Vagina (tissue), 2 donors: ENCODE measurements at regions not wholly inside any gene's neighbourhood (a gene's known extent, or its start where the extent isn't known, plus 50 kb on each side); places are given as distances from the start of the nearest gene placed in this dataset.

ENCODE experiments used
- DNase-seq, 2 donors: peaks; one replicate each; pipeline ENCODE4 v3.0.0-alpha.2; 2017; ENCODE audit errors: extremely low spot score in 2 of 2
- H3K27ac ChIP-seq: fragments of 200-600 bp; sonication (generic); one replicate; pipeline ENCODE4 v1.5.1; 2019
- H3K27me3 ChIP-seq: fragments of 200-600 bp; sonication (generic); one replicate; pipeline ENCODE4 v1.5.1; 2019
- H3K36me3 ChIP-seq, 2 donors: fragments of 200-600 bp; sonication (generic); one replicate each; pipeline ENCODE4 v1.5.1; 2017 to 2019
- H3K4me1 ChIP-seq: fragments of 200-600 bp; sonication (generic); one replicate; pipeline ENCODE4 v1.5.1; 2019
- H3K4me3 ChIP-seq, 2 donors: fragments of 200-600 bp; sonication (generic); 1 replicate in 1 of 2; 2 replicates in 1 of 2; pipeline ENCODE4 v1.5.1; 2016 to 2019
- H3K9me3 ChIP-seq: fragments of 200-600 bp; sonication (generic); one replicate; pipeline ENCODE4 v1.5.1; 2019
- CTCF ChIP-seq, 3 experiments: fragments of 450-650 bp in 2 of 3; fragments of 200-600 bp in 1 of 3; sonication (generic) in 1 of 3; IDR thresholded peaks; one replicate each; pipeline ENCODE4 v1.5.1; 2017 to 2019; ENCODE audit warnings: antibody characterized with exemption in 3 of 3, mild to moderate bottlenecking in 2 of 3, moderate library complexity in 2 of 3
- POLR2A ChIP-seq, 2 donors: fragments of 450-650 bp; IDR thresholded peaks; one replicate each; pipeline ENCODE4 v1.6.1; 2017; ENCODE audit warnings: antibody characterized with exemption in 2 of 2, mild to moderate bottlenecking in 2 of 2, moderate library complexity in 2 of 2
- POLR2AphosphoS5 ChIP-seq, 2 donors: sonication (generic); formaldehyde crosslinking; IDR thresholded peaks; one replicate each; pipeline ENCODE4 v1.9.0; 2017; ENCODE audit warnings: antibody characterized with exemption in 2 of 2, mild to moderate bottlenecking in 2 of 2, low read depth in 1 of 2; ENCODE audit not compliant: insufficient read depth in 1 of 2
- intact Hi-C: fragments of 100-400 bp; cut with DNase I; formaldehyde crosslinking; loops from one replicate; pipeline ENCODE4 v1.15.1; 2023

DNA sequence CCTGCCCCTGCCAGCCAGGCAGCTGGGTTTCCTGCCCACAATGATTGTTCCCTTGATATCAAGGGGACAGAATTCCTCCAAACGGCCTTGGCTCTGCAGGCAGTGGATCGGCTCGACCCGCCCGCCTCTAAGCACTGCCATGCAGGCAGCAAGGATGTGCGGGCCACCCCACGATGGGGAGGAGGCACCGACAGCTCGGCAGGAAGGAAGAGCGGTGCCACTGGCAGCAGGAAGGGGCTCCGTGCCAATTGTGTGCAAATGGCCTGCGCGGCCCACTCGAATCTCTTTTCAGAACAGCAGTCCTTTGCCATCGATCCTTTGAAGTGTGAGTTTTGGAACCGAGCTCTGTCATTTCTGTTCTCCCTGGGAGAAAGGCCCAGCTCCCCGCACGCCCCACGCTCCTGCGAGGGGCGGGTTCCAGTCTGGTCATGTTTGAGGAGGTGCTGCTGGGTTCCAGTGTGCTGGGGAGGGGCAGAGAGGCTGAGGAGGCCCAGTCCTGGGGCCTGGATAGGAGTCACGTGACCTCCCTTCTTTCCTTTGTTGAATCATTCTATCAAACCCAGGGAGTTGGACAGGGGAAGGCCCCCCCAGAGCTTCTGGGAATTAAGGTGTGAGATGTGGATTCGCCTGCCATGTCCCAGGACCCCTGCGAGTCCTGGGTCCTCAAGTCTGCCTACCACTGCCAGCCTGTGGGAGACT, 406.0 kb downstream of the CTTN start:
- no peak for DNase-seq
- intact Hi-C loops, result no loop called here

GRCh38 chr11:70805243-70805642, 406.9 kb downstream of the CTTN start:
- Histone ChIP-seq H3K9me3 (no peaks in the 10 kb centered on the region), H3K4me3 (no peak overlapping the region), H3K27ac (no peak overlapping the region), H3K36me3 (no peaks in the 10 kb centered on the region), H3K27me3 (no peaks in the 10 kb centered on the region), H3K4me1 (peaks cover 6% of the 10 kb centered on the region)
- TF ChIP-seq POLR2AphosphoS5 (IDR thresholded peaks at IDR 0.05; ENCODE audit: insufficient read depth in 1 of 2, low read depth in 1 of 2), result no peak
- no peak for TF ChIP-seq POLR2A (IDR thresholded peaks at IDR 0.05)
- no peak for TF ChIP-seq CTCF (IDR thresholded peaks at IDR 0.05)
- intact Hi-C loops, result no loop called here
- DNase-seq, result no peak

More for the DNA sequence above, 406.0 kb downstream of the CTTN start:
- no peak overlapping the region for H3K27ac ChIP-seq
- H3K4me1 ChIP-seq, result peaks cover 6% of the 10 kb centered on the region
- H3K9me3 ChIP-seq, result no peaks in the 10 kb centered on the region
- TF ChIP-seq POLR2AphosphoS5 (IDR thresholded peaks at IDR 0.05; ENCODE audit: insufficient read depth in 1 of 2, low read depth in 1 of 2) (no peak), CTCF (IDR thresholded peaks at IDR 0.05) (no peak), POLR2A (IDR thresholded peaks at IDR 0.05) (no peak)
- H3K4me3 ChIP-seq, result no peak overlapping the region
- no peaks in the 10 kb centered on the region for H3K27me3 ChIP-seq
- H3K36me3 ChIP-seq, result no peaks in the 10 kb centered on the region

DNA sequence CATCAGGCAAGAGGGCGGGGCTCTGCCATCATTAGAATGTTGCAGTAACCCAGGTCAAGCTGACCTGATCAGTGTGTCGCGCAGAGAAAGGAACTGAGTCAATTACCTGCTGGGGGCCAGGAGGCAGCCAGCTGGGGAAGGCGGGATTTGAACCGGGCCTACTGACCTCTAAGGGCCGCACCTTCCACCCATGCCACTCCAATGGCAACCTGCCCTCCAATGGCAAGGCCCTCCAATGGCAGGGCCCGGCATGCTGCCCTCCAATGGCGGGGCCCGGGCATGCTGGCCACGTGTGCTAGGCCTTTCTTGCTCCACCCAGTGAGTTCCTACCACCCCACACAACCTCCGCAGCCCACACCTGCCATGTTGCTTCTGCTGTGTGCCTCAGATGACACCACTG, 407.6 kb downstream of the CTTN start:
- H3K9me3 ChIP-seq, result no peaks in the 10 kb centered on the region
- no peak overlapping the region for H3K27ac ChIP-seq
- no peaks in the 10 kb centered on the region for H3K36me3 ChIP-seq
- no peak overlapping the region for H3K4me3 ChIP-seq
- DNase-seq, result no peak
- H3K27me3 ChIP-seq, result no peaks in the 10 kb centered on the region
- H3K4me1 ChIP-seq, result peaks cover 6% of the 10 kb centered on the region
- intact Hi-C loops, result no loop called here
- TF ChIP-seq POLR2AphosphoS5 (IDR thresholded peaks at IDR 0.05; ENCODE audit: insufficient read depth in 1 of 2, low read depth in 1 of 2) (no peak), POLR2A (IDR thresholded peaks at IDR 0.05) (no peak), CTCF (IDR thresholded peaks at IDR 0.05) (no peak)

- H3K4me3 ChIP-seq, result no peak overlapping the region
- intact Hi-C loops, result no loop called here
- H3K27ac ChIP-seq, result no peak overlapping the region
- no peaks in the 10 kb centered on the region for H3K27me3 ChIP-seq
- no peaks in the 10 kb centered on the region for H3K9me3 ChIP-seq
- H3K36me3 ChIP-seq, result no peaks in the 10 kb centered on the region
- TF ChIP-seq POLR2AphosphoS5 (IDR thresholded peaks at IDR 0.05; ENCODE audit: insufficient read depth in 1 of 2, low read depth in 1 of 2) (no peak), POLR2A (IDR thresholded peaks at IDR 0.05) (no peak), CTCF (IDR thresholded peaks at IDR 0.05) (no peak)
- no peak for DNase-seq
- H3K4me1 ChIP-seq, result peaks cover 6% of the 10 kb centered on the region
These were observed 408.3 kb downstream of the CTTN start for GRCh38 chr11:70806461-70807194.

DNA sequence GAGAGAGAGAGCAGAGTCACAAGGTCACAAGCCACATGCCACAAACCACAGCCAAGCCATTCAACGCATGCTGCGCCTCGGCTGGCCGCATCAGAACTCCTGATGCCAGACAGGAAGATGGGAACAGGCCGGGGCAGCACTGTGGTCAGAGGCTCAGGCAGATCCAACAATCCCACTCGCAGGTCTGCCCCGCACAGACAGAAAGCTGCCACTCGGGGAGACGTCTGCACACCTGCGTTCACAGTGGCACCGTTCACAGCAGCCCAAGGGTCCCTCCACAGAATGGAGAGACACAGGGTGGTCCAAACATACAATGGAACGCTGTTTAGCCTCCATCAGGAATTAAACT, 408.8 kb downstream of the CTTN start:
- no peaks in the 10 kb centered on the region for H3K36me3 ChIP-seq
- DNase-seq, result no peak
- peaks cover 6% of the 10 kb centered on the region for H3K4me1 ChIP-seq
- no peak overlapping the region for H3K27ac ChIP-seq
- H3K4me3 ChIP-seq, result no peak overlapping the region
- H3K9me3 ChIP-seq, result no peaks in the 10 kb centered on the region
- no peaks in the 10 kb centered on the region for H3K27me3 ChIP-seq
- intact Hi-C loops, result no loop called here
- TF ChIP-seq POLR2AphosphoS5 (IDR thresholded peaks at IDR 0.05; ENCODE audit: insufficient read depth in 1 of 2, low read depth in 1 of 2), result no peak
- no peak for TF ChIP-seq CTCF (IDR thresholded peaks at IDR 0.05)
- no peak for TF ChIP-seq POLR2A (IDR thresholded peaks at IDR 0.05)
